HG03342 (cell line): ENCODE measurements at regions not wholly inside any gene's neighbourhood (a gene's known extent, or its start where the extent isn't known, plus 50 kb on each side); places are given as distances from the start of the nearest gene placed in this dataset.
A peak's percentile ranks its signal among the peaks of the same experiment; 100 is the strongest.

ENCODE experiments used
- ATAC-seq: cut with Tn5 transposase; IDR thresholded peaks from one replicate; pipeline ENCODE4 v1.9.1; 2021; ENCODE audit warnings: mild to moderate bottlenecking, moderate library complexity; ENCODE audit not compliant: unreplicated experiment

- no peak for ATAC-seq
Measured at GRCh38 chr9:103755441-103755840, 338.7 kb upstream of the SMC2 start.

GRCh38 chr9:103755986-103756385 lies 338.1 kb upstream of the SMC2 start:
- no peak for ATAC-seq

GRCh38 chr9:103757062-103757461 lies 337.0 kb upstream of the SMC2 start:
- no peak for ATAC-seq

- no peak for ATAC-seq
Measured at GRCh38 chr9:103761466-103761865, 332.6 kb upstream of the SMC2 start.

DNA sequence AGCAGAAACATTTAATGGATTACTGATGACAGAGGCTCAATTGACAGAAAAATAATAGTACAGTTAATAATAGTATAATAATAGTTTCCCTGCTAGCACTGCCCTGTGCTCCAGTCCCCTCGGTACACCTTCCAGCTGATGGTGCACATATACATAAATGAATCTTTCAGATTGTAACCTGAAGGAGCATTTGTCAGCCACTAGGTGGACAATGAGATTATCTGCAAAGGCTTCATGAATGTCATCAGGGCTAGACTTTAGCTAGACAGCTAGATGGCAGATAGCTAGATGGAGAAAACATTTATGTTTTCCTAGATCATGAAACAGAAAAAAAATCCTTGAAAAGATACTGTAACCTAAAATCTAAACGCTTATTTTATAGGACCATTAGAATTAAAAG lies 304.4 kb upstream of the SMC2 start:
- peak; percentile 98 for ATAC-seq

DNA sequence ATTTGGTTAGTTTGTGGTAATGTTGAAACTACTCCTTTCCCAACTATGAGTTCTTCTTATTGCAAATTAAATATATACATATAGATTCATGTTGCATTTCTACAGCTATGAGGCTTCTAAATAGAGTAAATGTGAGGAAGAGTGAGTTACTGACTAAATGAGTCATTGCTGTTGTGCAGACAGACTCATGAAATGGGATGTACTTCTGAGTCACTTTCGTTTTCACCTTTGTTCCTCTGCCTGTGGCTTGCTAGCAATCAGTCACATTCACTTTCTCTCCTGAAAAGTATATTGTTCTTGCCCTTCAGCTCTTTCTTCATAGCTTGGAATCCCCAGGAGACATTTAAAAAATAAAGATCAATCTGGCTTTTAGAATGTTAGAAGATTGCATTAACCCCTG lies 295.5 kb upstream of the SMC2 start:
- ATAC-seq: peak; percentile 100

- ATAC-seq: no peak
Measured at GRCh38 chr9:103799959-103800358, 294.1 kb upstream of the SMC2 start.

- no peak for ATAC-seq
Measured at GRCh38 chr9:103802068-103802467, 292.0 kb upstream of the SMC2 start.

DNA sequence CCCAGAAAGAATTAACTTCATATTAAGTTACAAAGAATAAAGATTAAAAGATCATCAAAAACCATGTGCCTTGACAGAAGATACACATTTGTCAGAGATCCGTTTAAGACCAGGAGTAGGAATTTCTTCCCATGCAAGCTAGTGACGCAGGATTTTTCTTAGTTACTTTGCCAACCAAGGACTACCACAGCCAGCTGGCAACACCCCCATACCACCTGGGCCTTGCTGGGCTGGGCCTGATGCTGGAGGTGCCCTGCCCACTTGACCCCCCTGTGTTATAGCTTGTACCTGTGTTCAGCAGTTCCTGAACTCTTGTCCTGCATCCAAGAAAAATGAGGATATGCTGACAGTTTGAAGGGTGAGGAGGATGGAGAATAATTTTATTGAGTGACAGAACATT lies 290.9 kb upstream of the SMC2 start:
- ATAC-seq: no peak

- ATAC-seq: no peak
Measured at GRCh38 chr9:103804077-103804735, 289.9 kb upstream of the SMC2 start.

DNA sequence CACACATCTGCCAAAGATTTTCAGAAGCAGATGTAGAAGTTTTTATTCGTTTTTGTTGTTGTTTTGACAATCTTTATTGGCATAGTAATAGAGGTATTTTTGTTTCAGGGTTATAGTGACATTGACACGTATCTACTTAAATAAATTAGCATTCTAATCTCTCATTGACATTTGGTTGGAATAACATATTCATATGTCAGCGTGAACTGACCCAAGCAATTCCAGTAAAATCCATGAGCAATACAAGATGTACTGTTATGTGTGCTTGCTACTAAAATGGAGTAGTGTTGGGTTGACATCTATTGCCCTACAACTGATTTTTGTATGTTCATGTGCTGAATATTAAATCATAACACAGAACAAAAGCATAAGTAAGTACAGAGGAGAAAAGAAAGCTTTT lies 284.4 kb upstream of the SMC2 start:
- ATAC-seq: no peak

DNA sequence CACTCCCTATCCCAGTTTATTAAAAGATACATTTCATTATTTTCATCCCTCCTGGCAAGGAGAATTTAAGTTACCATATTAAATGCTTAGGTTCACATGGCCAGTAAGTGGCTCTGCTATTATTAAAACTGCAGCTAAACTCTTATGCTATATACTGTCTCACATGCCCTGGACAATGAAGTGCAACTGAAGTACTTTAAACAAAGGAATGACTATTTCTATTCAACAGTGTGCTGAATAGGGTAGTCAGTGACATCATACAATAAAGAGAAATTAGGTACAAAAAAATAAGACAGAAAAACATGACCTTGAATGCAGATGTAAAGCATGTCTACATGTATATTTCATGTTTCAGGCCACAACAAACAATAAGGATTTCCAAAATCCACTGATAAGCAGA lies 282.6 kb upstream of the SMC2 start:
- no peak for ATAC-seq

GRCh38 chr9:103816146-103816545 lies 278.0 kb upstream of the SMC2 start:
- ATAC-seq: no peak

DNA sequence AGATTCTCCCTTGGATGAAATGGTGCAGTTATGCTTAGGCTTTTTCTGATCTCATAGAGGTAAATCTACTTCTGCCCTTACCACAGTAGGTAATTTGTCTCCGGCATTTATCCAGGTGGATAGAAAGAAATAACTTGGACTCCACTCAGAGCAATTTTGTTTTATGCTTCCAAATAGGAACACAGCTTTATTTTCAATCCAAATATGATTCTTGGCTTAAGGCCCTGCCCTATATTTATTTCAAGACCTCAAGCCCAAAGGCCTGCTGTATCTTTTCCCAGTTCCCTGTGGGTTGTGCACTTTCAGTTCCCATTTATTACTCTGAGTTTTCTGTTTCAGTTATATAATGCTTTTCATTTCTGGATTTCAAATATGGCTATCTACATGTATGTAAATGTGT lies 274.2 kb upstream of the SMC2 start:
- no peak for ATAC-seq

- no peak for ATAC-seq
Measured at GRCh38 chr9:103821115-103821514, 273.0 kb upstream of the SMC2 start.

DNA sequence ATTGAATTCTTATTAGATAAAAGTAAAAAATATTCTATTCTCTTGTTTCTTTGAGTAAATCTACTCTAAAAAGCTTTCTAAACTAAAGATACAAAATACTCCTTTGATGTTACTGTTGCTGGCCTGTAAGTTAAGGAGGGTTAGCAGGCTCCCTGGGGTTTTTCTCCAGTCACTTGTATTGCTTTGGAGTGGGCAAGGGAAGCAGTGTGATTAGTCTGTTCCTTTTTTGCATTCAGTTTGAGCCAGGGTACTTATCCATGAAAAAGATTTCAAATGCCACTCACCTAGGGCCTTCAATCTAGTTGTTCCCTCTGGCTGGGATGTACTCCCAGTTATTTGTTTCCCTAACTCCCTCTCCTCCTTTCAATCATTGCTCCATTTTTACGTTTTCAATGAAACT lies 256.2 kb upstream of the SMC2 start:
- no peak for ATAC-seq

- no peak for ATAC-seq
Measured at GRCh38 chr9:103839197-103839596, 254.9 kb upstream of the SMC2 start.

GRCh38 chr9:103867886-103868285 lies 226.2 kb upstream of the SMC2 start:
- ATAC-seq: no peak

DNA sequence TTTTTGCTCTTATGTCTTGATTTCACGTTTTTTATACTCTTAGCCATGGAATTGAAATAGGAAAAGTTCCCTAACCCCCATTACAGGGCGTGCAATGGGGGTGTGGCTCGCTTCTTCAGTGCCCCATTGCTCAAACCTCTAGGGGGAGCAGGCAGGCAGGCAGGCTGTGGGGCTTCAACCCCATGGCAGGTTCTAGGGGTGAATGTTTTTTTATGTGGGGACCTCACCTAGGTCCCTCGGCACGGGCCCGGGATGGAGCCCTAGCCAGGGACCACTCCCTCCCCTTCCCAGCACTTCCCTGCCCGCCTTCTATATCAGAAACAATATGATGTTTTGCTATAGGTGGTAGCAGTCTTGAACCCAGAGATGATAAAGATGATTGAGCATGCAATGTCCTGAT lies 221.3 kb upstream of the SMC2 start:
- ATAC-seq: no peak

DNA sequence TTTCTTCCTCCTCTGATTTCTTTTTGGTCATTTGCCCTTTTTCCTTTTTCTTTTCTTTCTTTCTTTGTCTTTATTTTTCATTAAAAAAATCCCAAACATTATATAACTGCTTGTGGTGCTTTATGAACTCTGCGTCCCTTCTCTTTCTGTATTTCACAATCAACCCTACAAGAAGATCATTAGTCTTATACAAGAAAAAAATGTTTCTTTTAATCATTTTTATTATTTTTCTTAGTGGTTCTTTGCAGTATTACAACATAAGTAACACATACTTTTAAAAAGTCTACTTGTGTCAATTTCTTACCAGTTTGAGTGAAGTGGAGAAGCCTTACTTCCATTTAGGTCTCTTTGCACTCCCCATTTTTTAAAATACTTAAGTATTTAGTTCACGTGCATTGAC lies 212.7 kb upstream of the SMC2 start:
- ATAC-seq: no peak

GRCh38 chr9:103889989-103890388 lies 204.1 kb upstream of the SMC2 start:
- no peak for ATAC-seq

DNA sequence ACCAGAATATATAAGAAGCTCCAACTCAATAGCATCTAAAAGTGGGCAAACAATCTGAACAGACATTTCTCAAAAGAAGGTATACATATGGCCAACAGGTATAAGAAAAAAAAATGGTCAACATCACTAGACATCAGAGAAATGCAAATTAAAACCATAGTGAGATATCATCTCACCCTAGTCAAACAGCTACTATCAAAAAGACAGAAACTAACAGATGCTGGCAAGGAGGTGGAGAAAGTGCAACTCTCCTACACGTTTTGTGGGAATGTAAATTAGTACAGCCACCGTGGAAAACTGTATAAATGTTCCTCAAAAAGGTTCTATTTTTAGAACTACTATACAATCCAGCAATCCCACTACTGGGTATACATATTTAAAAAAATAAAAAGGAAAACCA lies 199.9 kb upstream of the SMC2 start:
- no peak for ATAC-seq

GRCh38 chr9:103898550-103898949 lies 195.6 kb upstream of the SMC2 start:
- ATAC-seq: no peak
